HAP-1 (cell line): ENCODE measurements at regions not wholly inside any gene's neighbourhood (a gene's known extent, or its start where the extent isn't known, plus 50 kb on each side); places are given as distances from the start of the nearest gene placed in this dataset.
"Not testable (repeated sequence)": the region's sequence is repeated elsewhere in the genome, so short reads cannot be mapped to it uniquely, and the experiment has no call there.

ENCODE experiments used
- DNase-seq, 2 experiments: peaks; one replicate each; pipeline ENCODE4 v3.0.0-alpha.2; 2016 to 2020; ENCODE audit warnings: low spot score in 2 of 2
- H3K27me3 ChIP-seq: fragments of 250-450 bp; sonication (Bioruptor Pico); 2 replicates; pipeline ENCODE4 v1.5.1; 2020; ENCODE audit warnings: low read depth, mild to moderate bottlenecking, moderate library complexity
- H3K36me3 ChIP-seq: fragments of 250-450 bp; sonication (Bioruptor Pico); replicated peaks from 2 replicates; pipeline ENCODE4 v1.5.1; 2020; ENCODE audit warnings: mild to moderate bottlenecking
- H3K4me1 ChIP-seq: fragments of 250-450 bp; sonication (Bioruptor Pico); 2 replicates; pipeline ENCODE4 v1.5.1; 2020; ENCODE audit warnings: mild to moderate bottlenecking
- H3K4me3 ChIP-seq: fragments of 250-450 bp; sonication (Bioruptor Pico); 2 replicates; pipeline ENCODE4 v1.5.1; 2020; ENCODE audit warnings: mild to moderate bottlenecking, moderate library complexity
- H3K9me3 ChIP-seq: fragments of 250-450 bp; sonication (Bioruptor Pico); 2 replicates; pipeline ENCODE4 v1.5.1; 2020; ENCODE audit warnings: mild to moderate bottlenecking, moderate library complexity
- in situ Hi-C: fragments of 300-500 bp; cut with MboI; formaldehyde crosslinking; loops from 3 replicates; pipeline ENCODE4 v1.14.3; 2020; ENCODE audit warnings: low sequenced_read_pairs, inconsistent platforms, mixed read lengths

GRCh38 chr5:52623291-52623690 lies 164.4 kb upstream of the ITGA1 start:
- Histone ChIP-seq H3K4me3 (no peak overlapping the region), H3K27me3 (no peaks in the 10 kb centered on the region), H3K9me3 (no peaks in the 10 kb centered on the region)

GRCh38 chr5:52624291-52624690 lies 163.4 kb upstream of the ITGA1 start:
- in situ Hi-C loops: no loop called here
- no peaks in the 10 kb centered on the region for H3K9me3 ChIP-seq
- no peaks in the 10 kb centered on the region for H3K27me3 ChIP-seq
- no peaks in the 10 kb centered on the region for H3K4me1 ChIP-seq
- no peaks in the 10 kb centered on the region for H3K36me3 ChIP-seq
- no peak overlapping the region for H3K4me3 ChIP-seq
- DNase-seq: no peak

More at GRCh38 chr5:52623291-52623690, 164.4 kb upstream of the ITGA1 start:
- in situ Hi-C loops: no loop called here
- DNase-seq: no peak
- H3K4me1 ChIP-seq: no peaks in the 10 kb centered on the region
- no peaks in the 10 kb centered on the region for H3K36me3 ChIP-seq

DNA sequence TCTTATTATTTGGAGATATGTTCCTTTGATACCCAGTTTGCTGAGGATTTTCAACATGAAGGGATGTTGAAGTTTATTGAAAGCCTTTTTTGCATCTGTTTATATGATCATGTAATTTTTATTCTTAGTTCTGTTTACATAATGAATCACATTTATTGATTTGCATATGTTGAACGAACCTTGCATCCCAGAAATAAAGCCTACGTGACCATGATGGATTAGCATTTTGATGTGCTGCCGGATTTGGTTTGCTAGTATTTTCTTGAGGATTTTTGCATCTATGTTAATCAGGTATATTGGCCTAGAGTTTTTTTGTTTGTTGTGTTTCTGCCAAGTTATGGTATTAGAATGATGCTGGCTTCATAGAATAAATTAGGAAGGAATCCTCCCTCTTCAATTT lies 161.4 kb upstream of the ITGA1 start:
- Histone ChIP-seq H3K4me3 (no peak overlapping the region), H3K4me1 (no peaks in the 10 kb centered on the region), H3K9me3 (no peaks in the 10 kb centered on the region), H3K27me3 (no peaks in the 10 kb centered on the region), H3K36me3 (no peaks in the 10 kb centered on the region)
- in situ Hi-C loops: no loop called here
- DNase-seq: no peak

DNA sequence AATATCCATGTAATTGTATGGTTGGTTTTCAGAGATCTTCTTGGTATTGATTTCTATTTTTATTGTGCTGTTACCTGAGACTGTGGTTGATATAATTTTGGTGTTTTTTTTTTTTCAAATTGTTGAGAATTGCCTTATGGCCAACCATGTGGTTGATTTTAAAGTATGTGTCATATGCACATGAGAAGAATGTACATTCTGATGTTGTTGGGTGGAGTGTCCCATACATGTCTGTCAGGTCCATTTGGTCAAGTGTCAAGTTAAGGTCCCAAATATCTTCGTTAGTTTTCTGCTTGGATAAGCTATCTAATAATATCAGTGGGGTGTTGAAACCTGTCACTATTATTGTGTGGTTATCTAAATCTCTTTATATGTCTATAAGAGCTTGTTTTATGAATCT lies 160.0 kb upstream of the ITGA1 start:
- Histone ChIP-seq H3K4me3 (no peak overlapping the region), H3K9me3 (no peaks in the 10 kb centered on the region), H3K4me1 (peaks cover 9% of the 10 kb centered on the region), H3K27me3 (no peaks in the 10 kb centered on the region), H3K36me3 (no peaks in the 10 kb centered on the region)
- DNase-seq: no peak
- in situ Hi-C loops: no loop called here

- in situ Hi-C loops: no loop called here
- H3K27me3 ChIP-seq: no peaks in the 10 kb centered on the region
- H3K4me1 ChIP-seq: peaks cover 11% of the 10 kb centered on the region
- no peaks in the 10 kb centered on the region for H3K9me3 ChIP-seq
- no peak overlapping the region for H3K4me3 ChIP-seq
- no peaks in the 10 kb centered on the region for H3K36me3 ChIP-seq
- DNase-seq: peak; percentile 55 to 71
Measured at GRCh38 chr5:52632281-52632680, 155.4 kb upstream of the ITGA1 start.

DNA sequence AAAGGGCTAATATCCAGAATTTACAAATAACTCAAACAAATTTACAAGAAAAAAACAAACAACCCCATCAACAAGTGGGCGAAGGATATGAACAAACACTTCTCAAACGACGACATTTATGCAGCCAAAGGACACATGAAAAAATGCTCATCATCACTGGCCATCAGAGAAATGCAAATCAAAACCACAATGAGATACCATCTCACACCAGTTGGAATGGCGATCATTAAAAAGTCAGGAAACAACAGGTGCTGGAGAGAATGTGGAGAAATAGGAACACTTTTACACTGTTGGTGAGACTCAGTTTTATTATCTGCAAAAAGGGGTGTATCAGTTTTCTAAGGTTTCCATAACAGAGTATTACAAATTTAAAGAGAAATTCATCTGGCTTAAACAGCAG lies 153.5 kb upstream of the ITGA1 start:
- DNase-seq, in situ Hi-C loops, H3K9me3 ChIP-seq, H3K4me3 ChIP-seq, H3K36me3 ChIP-seq, H3K27me3 ChIP-seq: not testable (repeated sequence)
- H3K4me1 ChIP-seq: peaks cover 11% of the 10 kb centered on the region

DNA sequence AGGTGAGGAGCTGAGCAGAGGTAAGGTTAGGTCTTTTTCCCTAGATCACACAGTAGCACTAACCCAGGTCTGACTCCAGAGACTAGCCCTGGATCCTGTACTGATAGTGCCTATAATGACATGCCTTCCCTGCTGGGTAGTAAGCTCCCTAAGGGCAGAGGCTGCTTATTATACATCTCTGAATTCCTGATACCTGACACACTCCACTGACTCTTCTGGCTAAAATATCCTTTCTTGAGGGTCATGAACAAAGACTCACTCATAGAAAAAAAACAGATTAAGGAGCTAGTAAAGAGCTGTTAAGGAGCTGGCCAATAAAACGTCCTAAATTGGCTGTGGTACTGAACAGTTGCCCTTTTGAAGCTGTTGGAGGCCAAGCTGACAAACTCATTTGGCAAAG lies 149.0 kb upstream of the ITGA1 start:
- no peaks in the 10 kb centered on the region for H3K9me3 ChIP-seq
- no peak for DNase-seq
- in situ Hi-C loops: no loop called here
- no peak overlapping the region for H3K4me3 ChIP-seq
- H3K4me1 ChIP-seq: no peaks in the 10 kb centered on the region
- H3K27me3 ChIP-seq: no peaks in the 10 kb centered on the region
- no peaks in the 10 kb centered on the region for H3K36me3 ChIP-seq

DNA sequence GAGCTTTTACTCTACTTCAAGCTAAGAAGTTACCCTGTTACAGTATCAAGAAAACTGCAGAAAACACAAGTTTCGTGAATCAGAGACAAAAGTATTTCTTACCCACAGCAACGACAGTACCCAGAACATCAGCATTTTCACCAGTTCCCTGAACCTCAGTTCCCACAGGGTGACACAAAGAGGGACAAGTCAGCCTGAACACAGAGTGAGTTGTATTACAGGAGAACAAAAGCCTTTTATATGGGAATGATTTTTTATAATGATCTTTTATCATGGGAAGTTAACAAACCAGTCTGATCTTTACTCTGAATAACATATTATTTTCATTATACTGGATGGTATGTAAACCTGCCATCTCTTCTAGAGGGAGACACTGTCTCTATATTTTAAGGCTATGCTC lies 139.0 kb upstream of the ITGA1 start:
- H3K4me3 ChIP-seq: no peak overlapping the region
- H3K36me3 ChIP-seq: no peaks in the 10 kb centered on the region
- no peaks in the 10 kb centered on the region for H3K27me3 ChIP-seq
- in situ Hi-C loops: no loop called here
- peak in 1 of 2 experiments; percentile 20 for DNase-seq
- H3K4me1 ChIP-seq: no peaks in the 10 kb centered on the region
- no peaks in the 10 kb centered on the region; the same call in 1 of the 2 replicates for H3K9me3 ChIP-seq

DNA sequence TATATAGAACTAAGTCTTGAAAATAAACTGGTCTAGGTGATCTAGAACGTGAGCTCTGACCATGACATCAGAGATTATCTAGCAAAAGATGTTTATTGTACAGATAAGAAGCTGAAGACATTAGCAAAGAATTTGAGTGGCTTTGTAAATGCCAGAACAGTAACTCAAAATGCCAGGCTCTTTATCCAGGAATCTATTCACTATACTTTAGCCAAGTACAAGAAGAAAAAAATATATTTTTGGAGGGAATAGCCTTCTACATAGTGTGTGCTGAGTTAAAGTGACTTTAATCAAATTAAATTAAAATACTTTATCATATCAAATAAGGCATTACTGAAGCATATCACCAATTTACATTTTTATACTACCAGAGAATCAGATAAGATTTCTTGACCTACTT lies 132.6 kb upstream of the ITGA1 start:
- DNase-seq: no peak
- Histone ChIP-seq H3K36me3 (no peaks in the 10 kb centered on the region), H3K27me3 (no peaks in the 10 kb centered on the region), H3K4me1 (no peaks in the 10 kb centered on the region), H3K9me3 (no peaks in the 10 kb centered on the region), H3K4me3 (no peak overlapping the region)
- in situ Hi-C loops: loop anchor here (25.0 kb wide), 2 partner anchors 293 to 1693 kb away; no protein-coding TSS in a partner anchor

- no peak for DNase-seq
- in situ Hi-C loops: loop anchor here (25.0 kb wide), 2 partner anchors 294 to 1694 kb away; no protein-coding TSS in a partner anchor
- no peak overlapping the region for H3K4me3 ChIP-seq
Measured at GRCh38 chr5:52656569-52657246, 131.0 kb upstream of the ITGA1 start.

GRCh38 chr5:52657247-52657645 lies 130.5 kb upstream of the ITGA1 start:
- peak in 1 of 2 experiments; percentile 49 for DNase-seq
- in situ Hi-C loops: loop anchor here (25.0 kb wide), 2 partner anchors 295 to 1695 kb away; no protein-coding TSS in a partner anchor
- no peak overlapping the region for H3K4me3 ChIP-seq

More at GRCh38 chr5:52656569-52657246, 131.0 kb upstream of the ITGA1 start:
- Histone ChIP-seq H3K36me3 (no peaks in the 10 kb centered on the region), H3K4me1 (no peaks in the 10 kb centered on the region), H3K9me3 (no peaks in the 10 kb centered on the region), H3K27me3 (no peaks in the 10 kb centered on the region)

DNA sequence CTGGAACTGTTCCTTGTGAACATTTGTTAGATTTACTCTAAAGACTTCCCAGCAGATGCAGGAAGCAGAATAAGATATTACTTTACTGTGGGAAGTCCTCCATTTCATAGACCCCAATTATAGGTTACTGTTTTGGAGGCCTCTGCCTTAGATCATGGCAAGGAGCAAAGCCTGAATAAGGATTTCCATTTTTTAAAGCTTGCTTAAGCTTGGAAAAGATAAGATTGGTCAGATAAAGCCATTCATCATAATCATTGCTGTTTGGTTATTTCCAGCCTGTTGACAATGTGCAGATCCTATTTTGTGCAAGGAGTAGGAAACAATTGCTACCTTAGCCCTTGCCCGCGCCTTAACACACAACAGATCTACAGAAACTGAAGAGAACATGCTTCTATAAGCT lies 129.5 kb upstream of the ITGA1 start:
- Histone ChIP-seq H3K9me3 (no peaks in the 10 kb centered on the region), H3K4me3 (no peak overlapping the region), H3K4me1 (no peaks in the 10 kb centered on the region), H3K36me3 (no peaks in the 10 kb centered on the region), H3K27me3 (no peaks in the 10 kb centered on the region)
- in situ Hi-C loops: loop anchor here (25.0 kb wide), 2 partner anchors 296 to 1696 kb away; no protein-coding TSS in a partner anchor
- DNase-seq: no peak

More at GRCh38 chr5:52657247-52657645, 130.5 kb upstream of the ITGA1 start:
- no peaks in the 10 kb centered on the region for H3K4me1 ChIP-seq
- no peaks in the 10 kb centered on the region for H3K36me3 ChIP-seq
- H3K27me3 ChIP-seq: no peaks in the 10 kb centered on the region
- no peaks in the 10 kb centered on the region for H3K9me3 ChIP-seq

DNA sequence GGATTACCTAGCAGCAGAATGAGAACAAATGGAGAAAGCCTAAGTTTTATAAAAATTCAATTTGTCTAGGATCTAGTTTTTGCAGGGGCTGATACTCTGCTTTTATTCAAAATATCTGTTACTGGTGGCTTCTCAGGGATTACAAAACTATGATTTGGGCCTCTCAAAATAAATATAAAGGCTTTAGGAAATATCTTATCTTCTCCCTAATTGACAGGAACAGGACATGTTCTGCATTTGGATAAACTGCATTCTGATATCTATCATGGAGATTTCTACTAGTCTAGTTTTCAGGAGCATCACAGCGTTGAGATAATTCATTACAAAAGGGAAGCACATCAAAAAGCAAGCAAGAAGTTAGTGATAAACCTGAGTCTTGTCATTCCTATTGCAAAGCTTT lies 127.1 kb upstream of the ITGA1 start:
- in situ Hi-C loops: loop anchor here (25.0 kb wide), 2 partner anchors 298 to 1698 kb away; no protein-coding TSS in a partner anchor
- no peak for DNase-seq
- Histone ChIP-seq H3K9me3 (no peaks in the 10 kb centered on the region), H3K27me3 (no peaks in the 10 kb centered on the region), H3K36me3 (no peaks in the 10 kb centered on the region), H3K4me1 (no peaks in the 10 kb centered on the region), H3K4me3 (no peak overlapping the region)

DNA sequence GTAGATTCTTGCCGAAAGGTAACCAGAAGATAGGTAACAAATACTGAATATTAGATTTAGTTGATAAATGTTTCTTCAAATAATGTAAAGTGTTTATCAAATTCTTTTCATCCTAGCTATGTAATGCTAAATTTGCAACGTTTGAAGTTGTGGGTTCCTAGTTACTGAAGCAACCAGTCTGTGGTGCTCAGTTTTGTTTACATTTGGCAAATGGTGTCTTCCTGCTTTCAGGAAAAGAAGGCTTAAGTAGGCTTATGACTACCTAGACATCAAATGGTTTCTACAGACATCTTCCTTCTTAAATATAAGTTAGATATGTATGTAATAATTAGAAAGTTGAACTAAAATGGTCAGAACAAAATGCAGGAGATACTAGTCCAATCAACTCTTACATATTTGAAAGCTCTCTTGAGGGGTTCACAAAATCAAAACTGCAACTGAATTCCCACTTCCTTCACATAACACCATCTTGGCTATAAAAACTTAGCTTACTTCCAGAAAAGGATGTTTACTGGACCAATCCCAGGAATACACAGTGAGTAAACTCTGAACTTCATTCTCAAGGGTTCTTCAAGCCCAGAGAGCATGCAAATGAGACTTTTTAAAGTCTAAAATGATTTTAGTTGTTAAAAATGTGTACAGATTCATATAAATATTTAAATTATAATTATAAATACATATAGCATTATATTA lies 125.7 kb upstream of the ITGA1 start:
- Histone ChIP-seq H3K27me3 (no peaks in the 10 kb centered on the region), H3K4me1 (no peaks in the 10 kb centered on the region), H3K9me3 (no peaks in the 10 kb centered on the region), H3K4me3 (no peak overlapping the region), H3K36me3 (no peaks in the 10 kb centered on the region)
- in situ Hi-C loops: loop anchor here (25.0 kb wide), 2 partner anchors 300 to 1700 kb away; no protein-coding TSS in a partner anchor
- DNase-seq: no peak
